ENCODE measurements at regions not wholly inside any gene's neighbourhood (a gene's known extent, or its start where the extent isn't known, plus 50 kb on each side); places are given as distances from the start of the nearest gene placed in this dataset.

DNA sequence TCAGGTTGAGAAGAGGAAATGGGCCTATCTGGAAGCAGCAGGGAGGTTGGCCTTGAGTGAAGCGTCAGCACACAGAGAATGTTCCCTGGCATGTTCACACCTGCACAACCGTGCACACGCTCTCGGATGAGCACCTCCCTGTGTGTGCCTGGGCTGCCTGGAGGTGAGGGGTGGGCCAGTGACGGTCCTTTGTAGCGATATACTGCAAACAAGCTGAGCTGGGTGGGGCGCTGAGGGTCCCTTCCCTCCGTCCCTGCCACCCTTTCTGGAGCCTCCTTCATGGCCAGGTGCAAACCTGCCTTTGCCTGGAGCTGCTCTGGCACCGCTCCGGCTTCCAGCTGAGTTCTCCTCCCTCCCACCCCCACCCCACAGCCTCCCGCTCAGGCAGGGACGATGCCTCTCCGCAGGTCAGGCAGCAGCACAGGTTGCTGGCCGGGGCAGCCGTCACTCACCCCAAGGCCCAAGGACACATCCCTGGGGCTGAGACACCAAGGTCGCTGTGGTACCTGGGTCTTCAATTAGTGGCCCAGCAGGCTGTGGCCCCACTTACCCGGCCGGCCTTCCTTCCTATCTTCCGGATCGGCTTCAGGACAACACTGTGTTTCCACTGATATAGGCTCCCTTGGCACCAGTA is 111.6 kb downstream of the ERMARD start:
- no peak for DNase-seq (ENCODE audit: low spot score)
- in situ Hi-C loops (cut with MboI; ENCODE audit: low sequenced_read_pairs, unreplicated experiment) = no loop called here
- TF ChIP-seq, protein P1, sequence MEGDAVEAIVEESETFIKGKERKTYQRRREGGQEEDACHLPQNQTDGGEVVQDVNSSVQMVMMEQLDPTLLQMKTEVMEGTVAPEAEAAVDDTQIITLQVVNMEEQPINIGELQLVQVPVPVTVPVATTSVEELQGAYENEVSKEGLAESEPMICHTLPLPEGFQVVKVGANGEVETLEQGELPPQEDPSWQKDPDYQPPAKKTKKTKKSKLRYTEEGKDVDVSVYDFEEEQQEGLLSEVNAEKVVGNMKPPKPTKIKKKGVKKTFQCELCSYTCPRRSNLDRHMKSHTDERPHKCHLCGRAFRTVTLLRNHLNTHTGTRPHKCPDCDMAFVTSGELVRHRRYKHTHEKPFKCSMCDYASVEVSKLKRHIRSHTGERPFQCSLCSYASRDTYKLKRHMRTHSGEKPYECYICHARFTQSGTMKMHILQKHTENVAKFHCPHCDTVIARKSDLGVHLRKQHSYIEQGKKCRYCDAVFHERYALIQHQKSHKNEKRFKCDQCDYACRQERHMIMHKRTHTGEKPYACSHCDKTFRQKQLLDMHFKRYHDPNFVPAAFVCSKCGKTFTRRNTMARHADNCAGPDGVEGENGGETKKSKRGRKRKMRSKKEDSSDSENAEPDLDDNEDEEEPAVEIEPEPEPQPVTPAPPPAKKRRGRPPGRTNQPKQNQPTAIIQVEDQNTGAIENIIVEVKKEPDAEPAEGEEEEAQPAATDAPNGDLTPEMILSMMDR (IDR thresholded peaks at IDR 0.05; ENCODE audit: borderline replicate concordance, control extremely low read depth, extremely low read depth, insufficient read depth, missing control alignments) = no peak

DNA sequence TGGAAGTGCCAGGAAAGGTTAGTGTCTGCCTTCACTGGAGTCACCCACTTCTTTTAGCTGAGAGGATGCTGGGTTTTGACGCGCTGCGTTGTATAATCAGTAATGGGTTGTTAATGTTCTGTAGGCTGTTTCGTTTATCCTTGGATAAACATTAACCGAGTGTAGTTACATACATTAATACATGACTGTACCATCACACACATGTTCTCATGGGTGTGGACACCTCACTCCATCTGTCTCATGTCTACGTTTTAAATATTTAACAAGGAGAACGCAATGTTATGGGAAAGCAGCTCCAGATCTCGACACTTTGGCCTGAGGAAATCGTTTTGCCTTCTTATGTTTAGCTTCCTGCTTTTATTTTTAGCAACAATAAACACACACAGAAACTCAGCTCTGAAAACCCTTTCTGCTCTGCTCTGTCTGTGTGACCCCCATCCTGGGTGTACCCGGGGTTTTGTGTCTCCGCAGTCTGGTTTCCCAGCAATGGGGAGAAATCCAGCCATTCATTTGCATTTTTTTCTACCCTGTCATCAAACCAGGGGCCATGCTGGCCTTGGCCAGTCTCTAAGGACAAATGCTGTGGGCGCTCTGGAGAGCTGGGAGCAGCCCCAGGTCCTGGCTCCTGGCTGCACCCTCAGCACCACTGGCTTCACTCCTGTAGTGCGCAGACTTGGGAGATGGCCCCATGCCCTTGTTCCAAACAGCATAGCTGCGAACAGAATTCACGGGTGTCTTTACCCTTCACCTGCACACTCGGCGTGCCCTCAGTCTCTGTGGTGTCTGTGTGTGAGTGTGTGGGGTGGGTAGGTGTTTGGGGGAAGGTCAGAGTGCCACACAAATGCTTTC is 110.8 kb downstream of the ERMARD start:
- TF ChIP-seq, protein P1 (IDR thresholded peaks at IDR 0.05; ENCODE audit: borderline replicate concordance, control extremely low read depth, extremely low read depth, insufficient read depth, missing control alignments) = no peak
- in situ Hi-C loops (cut with MboI; ENCODE audit: low sequenced_read_pairs, unreplicated experiment) = no loop called here
- DNase-seq (ENCODE audit: low spot score) = no peak

DNA sequence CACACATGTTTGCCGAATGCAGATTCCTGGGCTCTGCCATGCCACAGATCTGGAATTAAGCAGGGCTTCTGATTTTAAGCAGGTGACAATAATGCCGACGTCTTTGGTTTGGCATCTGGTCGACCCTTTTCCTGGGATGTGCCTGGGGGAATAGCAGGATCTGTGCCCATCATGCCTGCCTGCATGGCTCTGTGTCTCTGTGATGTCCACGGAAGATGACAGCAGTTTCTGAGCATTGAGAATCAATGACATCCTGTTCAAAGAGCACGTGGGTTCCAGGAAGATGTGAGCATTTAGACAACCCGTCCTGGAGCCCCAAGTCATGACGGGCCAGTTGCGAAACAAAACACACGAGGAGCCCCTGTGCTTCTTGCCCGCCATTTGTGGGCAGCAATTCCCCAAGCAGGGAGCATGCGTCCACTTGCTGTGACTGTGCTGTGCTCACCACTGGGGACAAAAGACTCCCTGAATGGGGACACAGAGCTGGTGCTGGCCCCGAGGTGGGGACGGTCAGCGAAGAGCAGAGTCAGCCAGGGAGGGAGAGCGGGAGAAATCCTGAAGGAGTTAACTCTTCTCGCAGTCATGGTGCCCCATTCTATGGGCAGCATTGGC is 110.1 kb downstream of the ERMARD start:
- in situ Hi-C loops (cut with MboI; ENCODE audit: low sequenced_read_pairs, unreplicated experiment) = no loop called here
- TF ChIP-seq, protein P1 (IDR thresholded peaks at IDR 0.05; ENCODE audit: borderline replicate concordance, control extremely low read depth, extremely low read depth, insufficient read depth, missing control alignments) = no peak
- no peak for DNase-seq (ENCODE audit: low spot score)

DNA sequence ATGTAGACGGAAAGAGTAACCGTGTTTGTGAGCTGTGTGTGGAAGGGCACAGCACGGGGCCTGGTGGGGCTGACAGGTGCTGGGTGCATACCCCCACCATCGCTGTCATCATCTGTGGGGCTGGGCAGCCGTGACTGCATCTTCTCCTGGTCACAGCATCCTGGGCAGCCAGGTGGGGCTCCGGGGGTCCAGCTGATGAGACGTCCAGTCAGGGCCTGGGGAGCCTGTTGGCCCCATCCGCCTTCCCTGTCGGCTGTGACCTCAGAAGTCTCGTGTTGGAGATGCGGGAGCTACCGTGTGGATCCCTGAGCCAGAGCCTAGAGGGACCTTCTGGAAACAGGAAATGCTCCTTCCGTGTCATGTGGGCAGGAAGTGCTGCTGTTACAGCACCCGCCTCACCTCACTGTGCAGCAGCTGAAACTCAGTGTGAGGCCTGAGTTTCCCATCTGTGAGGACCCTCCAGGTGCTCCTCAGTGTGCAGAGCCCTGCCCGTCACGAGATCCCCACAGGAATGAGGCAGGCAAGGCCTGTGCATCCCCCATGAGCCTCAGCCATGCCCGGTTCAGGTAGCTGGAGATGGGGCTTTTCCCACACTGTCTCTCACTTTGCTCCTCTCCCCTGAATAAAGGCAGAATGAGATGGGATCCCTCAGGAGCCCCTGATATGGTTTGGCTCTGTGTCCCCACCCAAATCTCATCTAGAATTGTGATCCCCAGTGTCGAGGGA is 108.7 kb downstream of the ERMARD start:
- TF ChIP-seq, protein P1 (IDR thresholded peaks at IDR 0.05; ENCODE audit: borderline replicate concordance, control extremely low read depth, extremely low read depth, insufficient read depth, missing control alignments) = no peak
- in situ Hi-C loops (cut with MboI; ENCODE audit: low sequenced_read_pairs, unreplicated experiment) = no loop called here
- DNase-seq (ENCODE audit: low spot score) = no peak

DNA sequence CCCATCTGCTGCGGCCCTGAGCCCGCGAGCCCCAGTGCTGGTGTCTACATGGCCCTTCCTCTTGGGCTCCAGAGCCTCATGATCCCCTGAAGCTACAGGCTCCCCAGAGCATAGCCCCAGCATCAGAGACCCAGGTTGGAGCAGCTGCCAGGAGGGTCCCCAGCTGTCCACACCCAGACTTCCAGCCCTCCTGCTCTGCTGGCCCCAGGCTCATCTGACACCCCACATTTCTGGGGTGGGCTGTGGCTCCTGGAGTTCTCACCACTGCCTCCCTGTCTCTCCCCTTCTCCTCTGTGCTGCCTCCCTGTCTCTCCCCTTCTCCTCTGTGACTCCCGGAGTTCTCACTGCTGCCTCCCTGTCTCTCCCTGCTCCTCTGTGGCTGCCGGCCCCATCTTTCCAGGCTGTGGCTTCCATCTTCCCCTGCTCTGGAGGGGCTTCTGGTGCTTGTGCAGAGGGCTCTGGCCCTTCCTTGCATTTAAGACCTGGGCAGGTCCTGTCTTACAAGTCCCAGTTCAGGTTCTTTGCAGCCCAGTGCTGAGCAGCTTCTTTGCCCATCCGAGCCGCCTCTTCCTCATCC is 108.1 kb downstream of the ERMARD start:
- in situ Hi-C loops (cut with MboI; ENCODE audit: low sequenced_read_pairs, unreplicated experiment) = no loop called here
- TF ChIP-seq, protein P1 (IDR thresholded peaks at IDR 0.05; ENCODE audit: borderline replicate concordance, control extremely low read depth, extremely low read depth, insufficient read depth, missing control alignments) = no peak
- DNase-seq (ENCODE audit: low spot score) = no peak

DNA sequence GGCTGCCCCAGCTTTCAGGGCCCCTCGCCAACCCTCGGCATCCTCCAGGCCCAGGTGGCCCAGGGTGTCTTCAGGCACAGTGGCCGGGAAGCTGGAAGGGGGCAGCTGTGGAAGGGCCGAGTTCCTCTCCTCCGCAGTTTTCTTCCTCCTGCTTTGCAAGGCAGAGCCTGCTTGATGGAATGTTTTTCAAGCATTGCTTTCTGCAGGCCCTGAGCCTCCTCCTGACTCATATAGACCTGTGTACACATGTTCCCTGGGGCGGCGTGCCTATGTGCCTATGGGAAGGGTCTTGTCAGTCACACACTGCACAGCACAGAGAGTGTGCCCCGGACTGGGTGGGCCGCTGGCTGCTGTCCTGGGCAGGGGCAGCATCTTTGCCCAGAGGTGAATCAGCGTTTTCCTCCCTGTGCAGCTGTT is 107.5 kb downstream of the ERMARD start:
- TF ChIP-seq, protein P1 (IDR thresholded peaks at IDR 0.05; ENCODE audit: borderline replicate concordance, control extremely low read depth, extremely low read depth, insufficient read depth, missing control alignments) = no peak
- DNase-seq (ENCODE audit: low spot score) = no peak
- in situ Hi-C loops (cut with MboI; ENCODE audit: low sequenced_read_pairs, unreplicated experiment) = no loop called here
